Psoas muscle (tissue), 7 donors: ENCODE measurements at regions not wholly inside any gene's neighbourhood (a gene's known extent, or its start where the extent isn't known, plus 50 kb on each side); places are given as distances from the start of the nearest gene placed in this dataset.
A peak's percentile ranks its signal among the peaks of the same experiment; 100 is the strongest.

Source experiments
- ATAC-seq, 4 donors: fragments of 200-7000 bp; cut with Tn5 transposase; one replicate each; pipeline ENCODE4 v1.9.1; 2020; ENCODE audit warnings: moderate library complexity in 3 of 4, mild to moderate bottlenecking in 2 of 4
- DNase-seq, 2 donors: peaks; one replicate each; pipeline ENCODE4 v3.0.0-alpha.2; 2020
- H3K27ac ChIP-seq: fragments of 200-600 bp; one replicate; pipeline ENCODE4 v1.8.0; 2022
- H3K27me3 ChIP-seq, 3 donors: fragments of 200-600 bp in 1 of 3; one replicate each; pipeline versions ENCODE4 v1.6.1 to v1.8.0; 2013 to 2022; ENCODE audit warnings: low read length in 2 of 3, mild to moderate bottlenecking in 2 of 3, moderate library complexity in 1 of 3; ENCODE audit not compliant: insufficient read depth in 3 of 3
- H3K36me3 ChIP-seq, 2 donors: fragments of 200-600 bp in 1 of 2; one replicate each; pipeline versions ENCODE4 v1.6.1 to v1.8.0; 2013 to 2022; ENCODE audit warnings: low read depth in 1 of 2, mild to moderate bottlenecking in 1 of 2, moderate library complexity in 1 of 2; ENCODE audit not compliant: insufficient read depth in 1 of 2
- H3K4me1 ChIP-seq: fragments of 200-600 bp; one replicate; pipeline ENCODE4 v1.8.0; 2022
- H3K4me3 ChIP-seq: fragments of 200-600 bp; one replicate; pipeline ENCODE4 v1.8.0; 2022; ENCODE audit warnings: mild to moderate bottlenecking
- H3K9me3 ChIP-seq: fragments of 200-600 bp; one replicate; pipeline ENCODE4 v1.8.0; 2022
- CTCF ChIP-seq: fragments of 200-600 bp; IDR thresholded peaks from one replicate; pipeline ENCODE4 v1.8.0; 2022; ENCODE audit warnings: antibody characterized with exemption
- WGBS, 3 donors: extraction: QIAGEN DNeasy Blood & Tissue Kit; methylation state at CpG; one replicate each; pipeline versions ENCODE4 v1.1.6 to v1.1.7; 2013; 5-methylcytosine and 5-hydroxymethylcytosine counted together
- intact Hi-C, 2 donors: fragments of 100-400 bp; cut with DNase I; formaldehyde crosslinking; loops; one replicate each; pipeline versions ENCODE4 v1.11.0 to v1.14.2; 2022
- donor health status: healthy with polysubstance abuse.
- donor health status: DM: no; HTN: no; CAD: no; lungs with moderate emphysema.
- donor health status: Bipolar disorder and iron deficiency.
- donor health status: healthy.
- donor health status: DM: yes; HTN: yes; CAD: no.
- donor health status: DM: no; HTN: no; CAD: no.
- donor health status: DM: yes; HTN: yes; CAD: no.

DNA sequence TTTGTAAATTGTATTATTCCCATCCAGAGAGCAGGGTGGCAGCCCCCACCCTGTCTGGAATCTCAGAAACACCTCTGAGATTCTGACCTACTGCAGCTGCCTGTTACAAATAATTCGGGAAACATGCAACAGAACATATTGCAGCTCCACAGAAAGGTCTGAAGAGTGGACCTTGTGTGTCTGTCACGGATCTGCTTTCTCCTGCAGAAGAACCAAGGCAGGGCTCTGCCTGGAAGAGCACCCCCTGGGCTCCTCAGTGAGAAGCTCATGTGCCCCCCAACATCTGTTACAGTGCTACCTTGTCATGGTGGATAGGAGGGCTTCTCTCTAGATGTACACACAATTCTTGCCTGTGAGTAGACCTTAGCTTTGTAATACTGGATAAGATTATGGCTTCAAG, 286.6 kb upstream of the GATB start:
- H3K27ac ChIP-seq = no peak overlapping the region
- ATAC-seq (no peak), DNase-seq (no peak)
- H3K27me3 ChIP-seq = no peaks in the 10 kb centered on the region
- peaks cover 12% of the 10 kb centered on the region for H3K4me1 ChIP-seq
- intact Hi-C loops = no loop called here
- H3K4me3 ChIP-seq = no peak overlapping the region
- TF ChIP-seq CTCF = no peak
- 72 to 89% (median 81%) methylated on average over 2 of the region's 2 CpGs for WGBS, 3 donors
- H3K9me3 ChIP-seq = no peaks in the 10 kb centered on the region
- H3K36me3 ChIP-seq = no peaks in the 10 kb centered on the region

DNA sequence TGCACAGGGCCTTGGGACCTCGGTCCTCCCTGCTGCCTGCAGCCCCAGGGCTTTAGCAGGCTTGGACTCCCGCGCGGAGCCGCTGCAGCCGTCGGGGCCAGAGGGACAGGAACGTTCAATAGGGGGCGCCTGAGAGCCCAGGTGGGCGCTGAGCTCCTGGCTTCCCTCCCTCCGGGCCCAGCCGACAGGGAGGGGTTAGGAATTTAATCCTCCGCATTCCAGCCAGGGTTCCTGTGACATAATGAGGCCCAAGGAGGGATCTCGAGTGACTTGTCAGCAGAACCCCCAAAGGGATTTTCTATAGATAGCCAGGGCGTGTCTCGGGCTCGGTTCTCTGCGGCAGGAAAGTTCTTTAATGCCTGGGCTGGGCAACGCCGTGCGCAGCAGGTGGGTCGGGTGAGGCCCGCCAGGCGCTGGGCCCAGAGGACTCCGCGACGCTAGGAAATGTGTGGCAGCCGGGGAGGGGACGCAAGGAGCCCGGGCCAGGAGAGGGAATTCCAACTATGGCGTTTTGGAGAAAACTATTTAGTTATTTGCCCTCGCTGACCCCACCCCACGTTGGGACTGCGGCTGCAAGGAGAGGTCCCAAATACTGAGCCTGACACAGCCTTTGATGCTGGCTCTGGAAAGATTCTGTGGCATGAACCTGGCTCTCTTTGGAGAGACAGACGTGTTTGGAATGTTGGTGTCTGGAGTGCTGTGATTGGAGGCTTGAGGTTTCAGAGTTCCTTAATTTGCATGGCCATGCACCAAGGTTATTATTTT, 285.2 kb upstream of the GATB start:
- H3K27ac ChIP-seq = no peak overlapping the region
- no peaks in the 10 kb centered on the region for H3K27me3 ChIP-seq
- DNase-seq = peak; percentile 28 to 58
- no peaks in the 10 kb centered on the region for H3K9me3 ChIP-seq
- H3K36me3 ChIP-seq = no peaks in the 10 kb centered on the region
- H3K4me3 ChIP-seq = peak overlapping the region; percentile 49
- H3K4me1 ChIP-seq = peaks cover 12% of the 10 kb centered on the region
- peak; percentile 79 to 93 (median 86) for ATAC-seq
- 5 to 10% (median 7%) methylated on average over 30 to 35 of the region's 35 CpGs for WGBS, 3 donors
- peak; percentile 58 for TF ChIP-seq CTCF
- intact Hi-C loops = no loop called here

DNA sequence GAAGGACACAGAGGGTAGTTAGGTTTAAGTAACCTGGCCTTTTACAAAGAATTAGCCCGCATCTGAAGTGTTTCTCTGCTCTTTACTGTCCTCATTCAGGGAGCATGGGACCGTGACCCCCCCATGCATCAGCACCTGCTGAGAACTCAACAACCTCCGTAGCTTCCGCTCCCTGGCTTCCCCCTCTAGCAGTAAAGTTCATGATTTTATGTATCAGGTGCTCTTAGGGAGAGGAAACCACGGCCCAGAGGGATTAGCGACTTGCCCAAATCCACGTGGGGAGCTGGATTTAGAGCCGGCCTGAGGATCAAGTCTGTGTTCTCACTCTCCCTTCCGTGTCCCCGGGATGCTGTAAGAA, 284.6 kb upstream of the GATB start:
- no peak for DNase-seq
- intact Hi-C loops = no loop called here
- no peaks in the 10 kb centered on the region for H3K27me3 ChIP-seq
- no peaks in the 10 kb centered on the region for H3K9me3 ChIP-seq
- 14 to 22% (median 17%) methylated on average over 10 of the region's 10 CpGs for whole genome bisulfite sequencing, 3 donors
- H3K4me3 ChIP-seq = peak overlapping the region; percentile 49
- H3K27ac ChIP-seq = no peak overlapping the region
- H3K4me1 ChIP-seq = peaks cover 12% of the 10 kb centered on the region
- H3K36me3 ChIP-seq = no peaks in the 10 kb centered on the region
- no peak for ATAC-seq
- TF ChIP-seq CTCF = no peak

DNA sequence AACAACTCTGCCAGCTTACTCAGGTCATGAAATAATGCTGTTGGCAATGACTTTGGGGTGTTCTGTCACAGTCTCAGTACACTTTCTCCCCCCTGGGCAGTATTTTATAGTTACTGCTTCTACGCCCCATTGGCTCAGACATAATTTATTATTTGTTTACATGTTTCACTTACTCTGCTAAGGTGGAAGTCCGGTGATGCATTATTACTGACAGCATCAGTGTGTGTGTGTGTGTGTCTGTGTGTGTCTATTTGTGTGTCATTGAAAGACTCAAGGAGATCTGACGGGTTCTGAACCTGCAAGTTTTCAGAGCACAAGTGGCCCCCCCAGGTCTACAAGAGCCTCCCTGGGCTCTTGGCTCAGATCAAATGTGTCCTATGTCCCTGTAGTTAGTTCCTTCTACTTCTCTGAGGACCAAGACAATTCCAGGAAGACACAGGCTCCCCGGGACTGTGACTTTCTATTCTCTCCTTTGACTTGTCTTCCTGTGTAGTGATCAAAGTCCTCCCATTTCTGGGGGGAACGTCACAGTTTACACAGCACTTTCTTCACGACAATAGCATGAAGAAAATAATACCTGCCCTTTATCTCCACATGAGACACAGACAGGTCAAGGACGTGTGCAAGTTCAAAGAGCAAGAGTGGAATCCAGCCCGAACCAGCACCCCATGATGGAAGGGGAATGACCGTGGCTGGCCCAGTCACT, 283.7 kb upstream of the GATB start:
- WGBS, 3 donors = 71 to 76% (median 75%) methylated on average over 9 of the region's 9 CpGs
- intact Hi-C loops = no loop called here
- no peak for TF ChIP-seq CTCF
- Histone ChIP-seq H3K4me1 (peaks cover 12% of the 10 kb centered on the region), H3K27me3 (no peaks in the 10 kb centered on the region), H3K27ac (no peak overlapping the region), H3K4me3 (no peak overlapping the region), H3K9me3 (no peaks in the 10 kb centered on the region), H3K36me3 (no peaks in the 10 kb centered on the region)
- DNase-seq (no peak), ATAC-seq (no peak)
